PC-9 (cell line): ENCODE measurements at regions not wholly inside any gene's neighbourhood (a gene's known extent, or its start where the extent isn't known, plus 50 kb on each side); places are given as distances from the start of the nearest gene placed in this dataset.

Experiments
- EZH2 ChIP-seq: fragments of 200-600 bp; sonication (generic); IDR thresholded peaks from 2 replicates; pipeline ENCODE4 v1.8.0; 2017; ENCODE audit warnings: antibody characterized with exemption, low read depth
- TF ChIP-seq, protein P1 (sequence below): fragments of 200-600 bp; sonication (generic); conservative IDR thresholded peaks from 2 replicates; pipeline ENCODE4 v1.6.1; 2017; ENCODE audit warnings: mixed run types, antibody characterized with exemption, mild to moderate bottlenecking, moderate library complexity

DNA sequence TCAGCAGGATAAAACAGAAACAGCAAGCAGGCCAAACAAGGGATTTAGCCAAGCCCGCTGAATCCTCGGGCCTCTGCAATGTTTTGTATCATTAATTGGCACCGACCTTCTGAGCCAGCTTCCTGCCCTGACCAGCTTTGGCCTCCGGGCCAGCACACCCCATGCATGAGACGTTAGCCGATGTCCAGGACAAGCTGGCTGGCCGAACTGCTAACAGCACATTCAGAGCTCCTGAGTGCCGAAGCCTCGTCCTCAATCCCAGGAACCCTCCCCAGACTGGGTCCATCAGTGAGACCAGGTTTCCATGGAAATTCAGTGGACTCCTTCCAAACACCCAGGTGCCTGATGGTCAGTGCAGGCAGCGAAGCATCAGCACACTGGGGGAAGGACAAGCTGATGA lies 134.3 kb upstream of the PFKP start:
- TF ChIP-seq, protein P1, sequence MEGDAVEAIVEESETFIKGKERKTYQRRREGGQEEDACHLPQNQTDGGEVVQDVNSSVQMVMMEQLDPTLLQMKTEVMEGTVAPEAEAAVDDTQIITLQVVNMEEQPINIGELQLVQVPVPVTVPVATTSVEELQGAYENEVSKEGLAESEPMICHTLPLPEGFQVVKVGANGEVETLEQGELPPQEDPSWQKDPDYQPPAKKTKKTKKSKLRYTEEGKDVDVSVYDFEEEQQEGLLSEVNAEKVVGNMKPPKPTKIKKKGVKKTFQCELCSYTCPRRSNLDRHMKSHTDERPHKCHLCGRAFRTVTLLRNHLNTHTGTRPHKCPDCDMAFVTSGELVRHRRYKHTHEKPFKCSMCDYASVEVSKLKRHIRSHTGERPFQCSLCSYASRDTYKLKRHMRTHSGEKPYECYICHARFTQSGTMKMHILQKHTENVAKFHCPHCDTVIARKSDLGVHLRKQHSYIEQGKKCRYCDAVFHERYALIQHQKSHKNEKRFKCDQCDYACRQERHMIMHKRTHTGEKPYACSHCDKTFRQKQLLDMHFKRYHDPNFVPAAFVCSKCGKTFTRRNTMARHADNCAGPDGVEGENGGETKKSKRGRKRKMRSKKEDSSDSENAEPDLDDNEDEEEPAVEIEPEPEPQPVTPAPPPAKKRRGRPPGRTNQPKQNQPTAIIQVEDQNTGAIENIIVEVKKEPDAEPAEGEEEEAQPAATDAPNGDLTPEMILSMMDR = no peak
- no peak for TF ChIP-seq EZH2
